GM19397 (cell line): ENCODE measurements at regions not wholly inside any gene's neighbourhood (a gene's known extent, or its start where the extent isn't known, plus 50 kb on each side); places are given as distances from the start of the nearest gene placed in this dataset.

Experiments
- ATAC-seq: cut with Tn5 transposase; IDR thresholded peaks from one replicate; pipeline ENCODE4 v1.9.1; 2021; ENCODE audit warnings: mild to moderate bottlenecking, moderate library complexity; ENCODE audit not compliant: unreplicated experiment

- no peak for ATAC-seq
Observed at GRCh38 chr1:209504571-209504970, 78.9 kb upstream of the CAMK1G start.

GRCh38 chr1:209505044-209505443 is 78.5 kb upstream of the CAMK1G start:
- ATAC-seq, result no peak

- no peak for ATAC-seq
Observed at GRCh38 chr1:209506101-209506500, 77.4 kb upstream of the CAMK1G start.

- ATAC-seq, result no peak
Observed at GRCh38 chr1:209509039-209509438, 74.5 kb upstream of the CAMK1G start.

GRCh38 chr1:209510063-209510462 is 73.5 kb upstream of the CAMK1G start:
- ATAC-seq, result no peak

GRCh38 chr1:209511169-209511568 is 72.3 kb upstream of the CAMK1G start:
- ATAC-seq, result no peak

GRCh38 chr1:209512821-209513220 is 70.7 kb upstream of the CAMK1G start:
- ATAC-seq, result no peak

GRCh38 chr1:209513226-209513625 is 70.3 kb upstream of the CAMK1G start:
- no peak for ATAC-seq

- ATAC-seq, result no peak
Observed at GRCh38 chr1:209516771-209517680, 66.5 kb upstream of the CAMK1G start.

GRCh38 chr1:209517681-209518050 is 65.8 kb upstream of the CAMK1G start:
- no peak for ATAC-seq

GRCh38 chr1:209519786-209520185 is 63.7 kb upstream of the CAMK1G start:
- no peak for ATAC-seq

GRCh38 chr1:209522826-209523225 is 60.7 kb upstream of the CAMK1G start:
- no peak for ATAC-seq

- no peak for ATAC-seq
Observed at GRCh38 chr1:209526137-209526536, 57.4 kb upstream of the CAMK1G start.

- ATAC-seq, result no peak
Observed at GRCh38 chr1:209527372-209527771, 56.1 kb upstream of the CAMK1G start.

GRCh38 chr1:209527993-209528717 is 55.4 kb upstream of the CAMK1G start:
- no peak for ATAC-seq

- ATAC-seq, result no peak
Observed at GRCh38 chr1:209529233-209529632, 54.3 kb upstream of the CAMK1G start.

GRCh38 chr1:209531006-209531405 is 52.5 kb upstream of the CAMK1G start:
- no peak for ATAC-seq

- ATAC-seq, result no peak
Observed at GRCh38 chr1:209531549-209531948, 52.0 kb upstream of the CAMK1G start.
